SK-N-SH (cell line): ENCODE measurements at regions not wholly inside any gene's neighbourhood (a gene's known extent, or its start where the extent isn't known, plus 50 kb on each side); places are given as distances from the start of the nearest gene placed in this dataset.

Source experiments
- CTCF ChIA-PET: fragments of 300-600, 350-600 bp; formaldehyde crosslinking; extraction: SDS; loops from one replicate; lab custom pipeline; 2021; lab: Yijun Ruan, JAX
- POLR2A ChIA-PET: fragments of 350-600 bp; sonication (Branson Sonifier 250); formaldehyde crosslinking; extraction: SDS; loops from one replicate; lab custom pipeline; 2020; ENCODE audit warnings: antibody characterized with exemption, inconsistent platforms; lab: Yijun Ruan, JAX
- DNase-seq: peaks from one replicate; pipeline ENCODE4 v3.0.0; 2012
- H2AFZ ChIP-seq: fragments of 200-600 bp; sonication (generic); 2 replicates; pipeline ENCODE4 v1.8.1; 2016; ENCODE audit warnings: antibody characterized with exemption, mild to moderate bottlenecking, low read depth
- H3F3A ChIP-seq: fragments of 200-600 bp; sonication (generic); replicated peaks from 2 replicates; pipeline ENCODE3; 2016; ENCODE audit warnings: antibody characterized with exemption, mild to moderate bottlenecking; ENCODE audit not compliant: insufficient read depth
- H3K27ac ChIP-seq, 2 experiments: fragments of 200-500 bp in 1 of 2; fragments of 200-600 bp in 1 of 2; sonication (Bioruptor generic) in 1 of 2; sonication (generic), shearing (Covaris generic) in 1 of 2; 2 replicates each; pipeline versions ENCODE4 v1.5.1 to v1.6.1; 2014 to 2016; ENCODE audit warnings: low read depth in 2 of 2, inconsistent platforms in 1 of 2, low read length in 1 of 2, mild to moderate bottlenecking in 1 of 2, mixed read lengths in 1 of 2
- H3K27me3 ChIP-seq: fragments of 200-600 bp; sonication (generic), shearing (Covaris generic); 2 replicates; pipeline ENCODE4 v1.6.1; 2016; ENCODE audit warnings: mixed run types; ENCODE audit not compliant: insufficient read depth
- H3K36me3 ChIP-seq, 2 experiments: fragments of 200-500 bp in 1 of 2; fragments of 200-600 bp in 1 of 2; sonication (Bioruptor generic) in 1 of 2; sonication (generic) in 1 of 2; replicated peaks in 1 of 2; 2 replicates each; pipeline versions ENCODE3 to v1.5.1; 2014 to 2016; ENCODE audit warnings: low read length in 1 of 2, mild to moderate bottlenecking in 1 of 2; ENCODE audit not compliant: insufficient read depth in 2 of 2, control insufficient read depth in 1 of 2
- H3K4me1 ChIP-seq, 2 experiments: fragments of 200-500 bp in 1 of 2; fragments of 200-600 bp in 1 of 2; sonication (Bioruptor generic) in 1 of 2; sonication (generic), shearing (Covaris generic) in 1 of 2; 2 replicates each; pipeline versions ENCODE4 v1.5.1 to v1.6.1; 2014 to 2016; ENCODE audit warnings: low read depth in 1 of 2, low read length in 1 of 2, mixed run types in 1 of 2; ENCODE audit not compliant: insufficient read depth in 2 of 2, control insufficient read depth in 1 of 2
- H3K4me2 ChIP-seq: fragments of 200-600 bp; sonication (generic), shearing (Covaris generic); 2 replicates; pipeline ENCODE4 v1.6.1; 2017; ENCODE audit warnings: mixed run types
- H3K4me3 ChIP-seq, 2 experiments: fragments of 200-500 bp in 1 of 2; fragments of 200-600 bp in 1 of 2; sonication (Bioruptor generic) in 1 of 2; sonication (generic), shearing (Covaris generic) in 1 of 2; 2 replicates each; pipeline versions ENCODE4 v1.5.1 to v1.8.1; 2014 to 2016; ENCODE audit warnings: low read depth in 2 of 2, inconsistent platforms in 1 of 2, low read length in 1 of 2, mild to moderate bottlenecking in 1 of 2, mixed read lengths in 1 of 2, moderate library complexity in 1 of 2
- H3K79me2 ChIP-seq: fragments of 200-600 bp; sonication (generic); 2 replicates; pipeline ENCODE4 v1.8.1; 2017; ENCODE audit warnings: mild to moderate bottlenecking; ENCODE audit not compliant: insufficient read depth
- H3K9ac ChIP-seq: fragments of 200-600 bp; sonication (generic); 2 replicates; pipeline ENCODE4 v1.6.1; 2017; ENCODE audit warnings: mixed run types
- H3K9me2 ChIP-seq: fragments of 200-600 bp; sonication (generic); 2 replicates; pipeline ENCODE4 v1.6.1; 2017; ENCODE audit warnings: mixed run types
- H3K9me3 ChIP-seq: fragments of 200-600 bp; sonication (generic); 2 replicates; pipeline ENCODE4 v1.6.1; 2017; ENCODE audit warnings: mixed run types, mild to moderate bottlenecking, moderate library complexity
- H4K20me1 ChIP-seq: fragments of 200-600 bp; sonication (generic); 2 replicates; pipeline ENCODE4 v1.6.1; 2017; ENCODE audit warnings: mild to moderate bottlenecking, mixed run types; ENCODE audit not compliant: insufficient read depth
- CHD2 ChIP-seq: fragments of 150-350 bp; IDR thresholded peaks from 2 replicates; pipeline ENCODE4 v1.6.1; 2018; ENCODE audit warnings: low read length; ENCODE audit not compliant: partially characterized antibody
- CTCF ChIP-seq: fragments of 200-600 bp; sonication (generic); IDR thresholded peaks from 2 replicates; pipeline ENCODE4 v1.6.1; 2017; ENCODE audit warnings: antibody characterized with exemption, mild to moderate bottlenecking, moderate library complexity
- EP300 ChIP-seq, 2 experiments: IDR thresholded peaks; 2 replicates each; pipeline versions ENCODE4 v1.4.0 to v1.6.1; 2012; ENCODE audit warnings: borderline replicate concordance in 1 of 2, low read depth in 1 of 2, low read length in 1 of 2
- FOSL2 ChIP-seq: IDR thresholded peaks from 2 replicates; pipeline ENCODE4 v1.4.0; 2012; ENCODE audit warnings: low read depth, mild to moderate bottlenecking, moderate library complexity, borderline replicate concordance
- NRF1 ChIP-seq: IDR thresholded peaks from 2 replicates; pipeline ENCODE4 v1.6.1; 2012; ENCODE audit warnings: low read depth, mild to moderate bottlenecking, low read length
- POLR2AphosphoS5 ChIP-seq: IDR thresholded peaks from 2 replicates; pipeline ENCODE4 v1.6.1; 2012; ENCODE audit warnings: low read depth, low read length
- RAD21 ChIP-seq: IDR thresholded peaks from 2 replicates; pipeline ENCODE4 v1.6.1; 2012; ENCODE audit warnings: mild to moderate bottlenecking, low read length
- REST ChIP-seq: IDR thresholded peaks from 2 replicates; pipeline ENCODE4 v1.6.1; 2012; ENCODE audit warnings: mild to moderate bottlenecking, low read depth, low read length, moderate library complexity
- RFX5 ChIP-seq: IDR thresholded peaks from 2 replicates; pipeline ENCODE4 v1.6.1; 2012; ENCODE audit warnings: mild to moderate bottlenecking, improper control_type of control experiment, low read length
- SMC3 ChIP-seq: IDR thresholded peaks from 2 replicates; pipeline ENCODE4 v1.6.1; 2012; ENCODE audit warnings: low read depth, low read length, improper control_type of control experiment
- USF1 ChIP-seq: IDR thresholded peaks from 2 replicates; pipeline ENCODE4 v1.4.0; 2012; ENCODE audit warnings: low read depth, borderline replicate concordance
- USF2 ChIP-seq: fragments of 150-350 bp; IDR thresholded peaks from 2 replicates; pipeline ENCODE4 v1.6.1; 2017; ENCODE audit warnings: antibody characterized with exemption, low read length, low read depth, borderline replicate concordance
- WGBS: methylation state at CpG from one replicate; pipeline ENCODE4 v1.1.6; 2017; ENCODE audit warnings: low lambda C conversion rate; 5-methylcytosine and 5-hydroxymethylcytosine counted together

GRCh38 chr12:60819794-60820193, 1224.0 kb downstream of the SLC16A7 start:
- WGBS = 8% methylated on average over 1 of the region's 1 CpG
- ChIA-PET POLR2A (no interaction called here), CTCF (no interaction called here)
- H3K79me2 ChIP-seq = no peaks in the 10 kb centered on the region
- H3K4me2 ChIP-seq = no peak overlapping the region
- no peak overlapping the region for H3K27ac ChIP-seq
- DNase-seq = no peak
- no peaks in the 10 kb centered on the region for H3K36me3 ChIP-seq
- no peaks in the 10 kb centered on the region for H3K4me1 ChIP-seq
- H4K20me1 ChIP-seq = no peaks in the 10 kb centered on the region
- no peak overlapping the region for H3K9ac ChIP-seq
- no peak for TF ChIP-seq RFX5
- TF ChIP-seq USF2 = no peak
- no peak for TF ChIP-seq RAD21
- TF ChIP-seq EP300 (IDR thresholded peaks at IDR 0.05; ENCODE audit: borderline replicate concordance in 1 of 2, low read depth in 1 of 2, low read length in 1 of 2) = no peak
- no peak for TF ChIP-seq FOSL2
- TF ChIP-seq NRF1 = no peak
- H3K9me3 ChIP-seq = peaks cover 6% of the 10 kb centered on the region; the same call in 1 of the 2 replicates
- no peaks in the 10 kb centered on the region for H3K9me2 ChIP-seq
- H3K4me3 ChIP-seq = no peak overlapping the region
- H2AFZ ChIP-seq = no peak overlapping the region
- H3F3A ChIP-seq = no peaks in the 10 kb centered on the region
- H3K27me3 ChIP-seq = no peaks in the 10 kb centered on the region

- H3K27me3 ChIP-seq = no peaks in the 10 kb centered on the region
- DNase-seq = no peak
- H3K9me2 ChIP-seq = no peaks in the 10 kb centered on the region
- H3K9ac ChIP-seq = no peak overlapping the region
- H3K4me2 ChIP-seq = no peak overlapping the region
- 8% methylated on average over 4 of the region's 4 CpGs for WGBS
- POLR2A ChIA-PET = no interaction called here
- H3K4me3 ChIP-seq = no peak overlapping the region
- H3K36me3 ChIP-seq = no peaks in the 10 kb centered on the region
- no peak overlapping the region for H2AFZ ChIP-seq
- H3K79me2 ChIP-seq = no peaks in the 10 kb centered on the region
- TF ChIP-seq REST (no peak), POLR2AphosphoS5 (no peak), CTCF (no peak), USF2 (no peak), SMC3 (no peak), USF1 (no peak), CHD2 (no peak)
- TF ChIP-seq, all 33 proteins: peak for 0
- Histone ChIP-seq H3K9me3 (peaks cover 6% of the 10 kb centered on the region; the same call in 1 of the 2 replicates), H3F3A (no peaks in the 10 kb centered on the region), H3K4me1 (no peaks in the 10 kb centered on the region), H3K27ac (no peak overlapping the region), H4K20me1 (no peaks in the 10 kb centered on the region)
- CTCF ChIA-PET = interaction anchor here (0.6 kb wide), 1 partner anchor 265 kb away, joined by 3 read pairs; no protein-coding TSS in a partner anchor
Observed at GRCh38 chr12:60822580-60822979, 1226.8 kb downstream of the SLC16A7 start.
